SK-N-SH (cell line): ENCODE measurements at regions not wholly inside any gene's neighbourhood (a gene's known extent, or its start where the extent isn't known, plus 50 kb on each side); places are given as distances from the start of the nearest gene placed in this dataset.

Experiments used
- CTCF ChIP-seq: fragments of 200-600 bp; sonication (generic); IDR thresholded peaks from 2 replicates; pipeline ENCODE4 v1.6.1; 2017; ENCODE audit warnings: antibody characterized with exemption, mild to moderate bottlenecking, moderate library complexity
- FOXM1 ChIP-seq: IDR thresholded peaks from 2 replicates; pipeline ENCODE4 v1.4.0; 2012; ENCODE audit warnings: low read depth, mild to moderate bottlenecking
- GABPA ChIP-seq: IDR thresholded peaks from 2 replicates; pipeline ENCODE4 v1.4.0; 2012; ENCODE audit warnings: low read depth, mild to moderate bottlenecking
- GATA2 ChIP-seq: sonication (generic); formaldehyde crosslinking; IDR thresholded peaks from 2 replicates; pipeline ENCODE4 v1.5.0; 2020; ENCODE audit warnings: mild to moderate bottlenecking, missing genetic modification reagents
- POLR2AphosphoS5 ChIP-seq: IDR thresholded peaks from 2 replicates; pipeline ENCODE4 v1.6.1; 2012; ENCODE audit warnings: low read depth, low read length
- RFX5 ChIP-seq: IDR thresholded peaks from 2 replicates; pipeline ENCODE4 v1.6.1; 2012; ENCODE audit warnings: mild to moderate bottlenecking, improper control_type of control experiment, low read length

DNA sequence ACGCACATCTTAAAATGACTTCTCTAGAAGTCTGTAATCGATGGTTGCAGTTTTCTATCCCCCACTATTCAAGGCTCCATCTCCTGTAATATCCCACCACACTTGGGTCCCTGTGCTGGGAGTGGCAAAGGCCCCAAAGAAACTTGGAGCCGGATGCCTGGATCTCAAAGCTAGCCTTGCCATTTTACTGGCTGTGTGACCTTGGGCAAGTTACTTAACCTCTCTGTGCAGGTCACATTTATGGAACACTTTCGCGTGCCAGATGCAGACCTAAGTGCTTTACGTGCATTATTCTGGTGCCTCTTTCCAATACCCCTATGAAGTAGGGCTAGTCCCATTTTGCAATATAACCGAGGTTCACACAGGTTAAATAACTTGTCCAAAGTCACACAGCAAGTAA is 151.8 kb upstream of the PRMT8 start:
- TF ChIP-seq GATA2 (no peak), CTCF (no peak), POLR2AphosphoS5 (no peak), RFX5 (no peak), GABPA (no peak), FOXM1 (no peak)
